HEK293 (cell line): ENCODE measurements at regions not wholly inside any gene's neighbourhood (a gene's known extent, or its start where the extent isn't known, plus 50 kb on each side); places are given as distances from the start of the nearest gene placed in this dataset.

ENCODE experiments used
- BCL11A ChIP-seq: fragments of 450-650 bp; formaldehyde crosslinking; IDR thresholded peaks from 2 replicates; pipeline ENCODE4 v1.5.1; 2016; ENCODE audit warnings: low read depth, missing biosample characterization, missing genetic modification characterization
- CTCF ChIP-seq: fragments of 450-650 bp; formaldehyde crosslinking; IDR thresholded peaks from 2 replicates; pipeline ENCODE4 v1.5.1; 2016; ENCODE audit warnings: missing biosample characterization, missing genetic modification characterization
- EGR2 ChIP-seq: fragments of 450-650 bp; formaldehyde crosslinking; IDR thresholded peaks from 2 replicates; pipeline ENCODE4 v1.5.1; 2016; ENCODE audit warnings: low read depth, missing biosample characterization, missing genetic modification characterization
- GLIS2 ChIP-seq: fragments of 450-650 bp; formaldehyde crosslinking; IDR thresholded peaks from 2 replicates; pipeline ENCODE4 v1.5.1; 2016; ENCODE audit warnings: missing biosample characterization, missing genetic modification characterization
- KLF10 ChIP-seq: fragments of 450-650 bp; IDR thresholded peaks from 2 replicates; pipeline ENCODE4 v1.5.1; 2018; ENCODE audit warnings: missing biosample characterization, mild to moderate bottlenecking, missing genetic modification characterization
- PRDM10 ChIP-seq: fragments of 450-650 bp; formaldehyde crosslinking; IDR thresholded peaks from 2 replicates; pipeline ENCODE4 v1.5.1; 2016; ENCODE audit warnings: missing biosample characterization, missing genetic modification characterization
- SALL2 ChIP-seq: fragments of 450-650 bp; formaldehyde crosslinking; IDR thresholded peaks from 2 replicates; pipeline ENCODE4 v1.5.0; 2017; ENCODE audit warnings: missing biosample characterization, mild to moderate bottlenecking, missing genetic modification characterization, borderline replicate concordance
- YY1 ChIP-seq: fragments of 450-650 bp; formaldehyde crosslinking; IDR thresholded peaks from 2 replicates; pipeline ENCODE4 v1.5.1; 2018; ENCODE audit warnings: missing biosample characterization, missing genetic modification characterization
- ZFP37 ChIP-seq: fragments of 450-650 bp; formaldehyde crosslinking; IDR thresholded peaks from 2 replicates; pipeline ENCODE4 v1.5.1; 2016; ENCODE audit warnings: missing biosample characterization, missing genetic modification characterization
- ZNF423 ChIP-seq: fragments of 450-650 bp; formaldehyde crosslinking; IDR thresholded peaks from 2 replicates; pipeline ENCODE4 v1.5.1; 2016; ENCODE audit warnings: missing biosample characterization, missing genetic modification characterization

GRCh38 chr16:50996830-50997186, 154.3 kb downstream of the SALL1 start:
- TF ChIP-seq EGR2 (tag by site-specific recombination), result no peak
- TF ChIP-seq ZNF423 (tag by site-specific recombination), result no peak
- no peak for TF ChIP-seq CTCF
- no peak for TF ChIP-seq SALL2 (tag by site-specific recombination)
- no peak for TF ChIP-seq GLIS2 (tag by site-specific recombination)
- TF ChIP-seq BCL11A, result no peak
- no peak for TF ChIP-seq ZFP37 (tag by site-specific recombination)
- TF ChIP-seq KLF10, result no peak
- no peak for TF ChIP-seq YY1 (tag by site-specific recombination)
- TF ChIP-seq PRDM10, result no peak
